Vagina (tissue), 2 donors: ENCODE measurements at regions not wholly inside any gene's neighbourhood (a gene's known extent, or its start where the extent isn't known, plus 50 kb on each side); places are given as distances from the start of the nearest gene placed in this dataset.

Experiments
- CTCF ChIP-seq, 3 experiments: fragments of 450-650 bp in 2 of 3; fragments of 200-600 bp in 1 of 3; sonication (generic) in 1 of 3; IDR thresholded peaks; one replicate each; pipeline ENCODE4 v1.5.1; 2017 to 2019; ENCODE audit warnings: antibody characterized with exemption in 3 of 3, mild to moderate bottlenecking in 2 of 3, moderate library complexity in 2 of 3
- POLR2A ChIP-seq, 2 donors: fragments of 450-650 bp; IDR thresholded peaks; one replicate each; pipeline ENCODE4 v1.6.1; 2017; ENCODE audit warnings: antibody characterized with exemption in 2 of 2, mild to moderate bottlenecking in 2 of 2, moderate library complexity in 2 of 2

GRCh38 chr2:95667480-95667879 lies 75.7 kb downstream of the TRIM43 start:
- TF ChIP-seq CTCF (IDR thresholded peaks at IDR 0.05), result no peak
- TF ChIP-seq POLR2A (IDR thresholded peaks at IDR 0.05), result no peak
